ENCODE measurements at regions not wholly inside any gene's neighbourhood (a gene's known extent, or its start where the extent isn't known, plus 50 kb on each side); places are given as distances from the start of the nearest gene placed in this dataset.

DNA sequence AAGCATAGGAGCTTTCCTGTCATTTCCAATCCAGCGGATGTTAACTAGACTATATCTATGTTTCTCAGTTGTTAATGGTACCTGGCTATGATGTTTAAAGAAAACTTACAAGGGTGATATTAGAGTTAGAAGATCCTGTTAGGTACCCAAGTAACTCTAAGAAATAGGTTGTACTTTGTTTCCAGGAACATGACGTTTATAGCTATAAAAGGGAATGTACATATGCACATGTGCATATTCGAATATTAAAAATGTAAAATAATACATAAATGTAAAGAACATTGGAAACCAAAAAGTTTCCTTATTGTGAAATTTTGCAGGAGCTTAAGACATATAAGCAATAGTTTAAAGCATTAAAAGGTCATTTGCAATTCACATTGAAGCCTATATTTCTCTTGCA, 247.7 kb upstream of the EDIL3 start:
- TF ChIP-seq POLR2AphosphoS5 (IDR thresholded peaks at IDR 0.05; ENCODE audit: borderline replicate concordance, low read depth, low read length): no peak
- TF ChIP-seq EZH2 (IDR thresholded peaks at IDR 0.05): no peak
- TF ChIP-seq FOXP2 (optimal IDR thresholded peaks at IDR 0.05; ENCODE audit: control extremely low read depth, extremely low read length, insufficient read depth): no peak
